ENCODE measurements at regions not wholly inside any gene's neighbourhood (a gene's known extent, or its start where the extent isn't known, plus 50 kb on each side); places are given as distances from the start of the nearest gene placed in this dataset.

DNA sequence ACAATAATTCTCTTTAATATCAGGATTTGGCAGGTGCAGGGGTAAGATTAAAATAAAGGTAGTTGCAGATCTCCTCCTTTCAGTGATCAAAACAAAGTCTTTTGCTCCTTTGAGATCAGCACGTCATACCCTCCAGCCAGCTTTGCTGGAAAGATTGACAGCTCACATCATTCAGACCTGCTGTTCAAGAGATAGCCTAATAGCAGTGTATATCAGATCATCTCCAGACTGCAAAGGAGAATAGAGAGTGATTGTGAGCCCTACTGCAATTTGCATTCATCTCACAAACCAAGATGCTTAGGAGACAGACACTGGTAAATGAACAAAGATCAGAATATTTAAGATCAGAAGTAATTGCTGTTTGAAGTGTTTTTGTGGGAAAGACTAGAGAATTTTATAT lies 135.8 kb upstream of the DSEL start:
- DNase-seq (ENCODE audit: low spot score), result no peak

DNA sequence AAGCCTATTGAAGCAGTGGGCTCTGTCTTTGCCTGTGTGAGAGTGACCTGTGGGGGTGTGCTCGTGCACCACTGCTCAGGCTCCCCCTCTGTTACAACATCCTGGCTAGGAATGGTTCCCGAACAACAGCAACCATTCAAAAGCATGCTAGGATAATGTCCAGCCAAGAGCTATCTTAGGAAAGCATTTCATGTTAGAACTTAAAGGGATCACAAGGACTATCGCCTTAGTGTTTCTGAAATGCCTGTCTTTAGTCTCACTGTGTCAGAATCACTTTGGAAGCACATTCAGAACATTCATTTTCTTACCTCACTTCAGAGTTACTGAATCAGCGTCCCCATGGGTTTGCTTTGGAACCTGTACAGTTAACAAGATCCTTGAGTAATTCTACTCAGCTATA lies 134.9 kb upstream of the DSEL start:
- no peak for DNase-seq (ENCODE audit: low spot score)

- DNase-seq (ENCODE audit: low spot score), result no peak
These were observed 134.3 kb upstream of the DSEL start for GRCh38 chr18:67650686-67651385.

- no peak for DNase-seq (ENCODE audit: low spot score)
These were observed 130.4 kb upstream of the DSEL start for GRCh38 chr18:67646890-67647289.

DNA sequence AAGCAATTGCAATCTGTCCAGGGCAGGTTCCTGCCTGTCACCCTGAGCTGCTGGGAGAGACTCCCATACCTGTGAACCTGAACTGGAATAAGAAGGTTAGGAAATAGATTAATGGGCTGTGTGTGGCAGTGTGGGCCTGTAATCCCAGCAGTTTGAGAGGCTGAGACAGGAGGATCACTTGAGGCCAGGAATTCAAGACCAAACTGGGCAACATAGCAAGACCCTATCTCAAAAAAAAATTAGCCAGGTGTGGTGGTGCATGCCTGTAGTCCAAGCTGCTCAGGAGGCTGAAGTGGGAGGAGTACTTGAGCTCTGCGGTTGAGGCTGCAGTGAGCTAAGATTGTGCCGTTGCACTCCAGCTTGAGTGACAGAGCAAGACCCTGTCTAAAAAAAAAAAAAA lies 127.7 kb upstream of the DSEL start:
- no peak for DNase-seq (ENCODE audit: low spot score)

DNA sequence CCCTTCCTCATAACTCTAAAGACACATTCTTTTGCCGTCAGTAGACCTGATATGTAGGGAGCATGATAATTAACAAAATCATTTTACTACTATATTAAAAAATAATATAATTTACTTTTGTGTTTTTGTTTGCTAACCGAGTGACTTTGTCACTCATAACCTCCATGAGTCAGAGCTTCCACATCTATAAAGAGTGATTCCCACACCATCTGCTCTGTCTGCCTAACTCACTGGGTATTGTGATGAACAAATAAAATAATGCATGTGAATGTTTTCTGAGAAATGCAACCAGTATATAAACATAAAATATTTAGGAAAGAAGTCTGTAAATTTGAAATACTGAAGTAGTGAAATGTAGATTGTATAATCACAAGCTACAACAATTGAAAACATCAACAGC lies 123.4 kb upstream of the DSEL start:
- DNase-seq (ENCODE audit: low spot score), result no peak

- no peak for DNase-seq (ENCODE audit: low spot score)
These were observed 120.3 kb upstream of the DSEL start for GRCh38 chr18:67636597-67637385.

DNA sequence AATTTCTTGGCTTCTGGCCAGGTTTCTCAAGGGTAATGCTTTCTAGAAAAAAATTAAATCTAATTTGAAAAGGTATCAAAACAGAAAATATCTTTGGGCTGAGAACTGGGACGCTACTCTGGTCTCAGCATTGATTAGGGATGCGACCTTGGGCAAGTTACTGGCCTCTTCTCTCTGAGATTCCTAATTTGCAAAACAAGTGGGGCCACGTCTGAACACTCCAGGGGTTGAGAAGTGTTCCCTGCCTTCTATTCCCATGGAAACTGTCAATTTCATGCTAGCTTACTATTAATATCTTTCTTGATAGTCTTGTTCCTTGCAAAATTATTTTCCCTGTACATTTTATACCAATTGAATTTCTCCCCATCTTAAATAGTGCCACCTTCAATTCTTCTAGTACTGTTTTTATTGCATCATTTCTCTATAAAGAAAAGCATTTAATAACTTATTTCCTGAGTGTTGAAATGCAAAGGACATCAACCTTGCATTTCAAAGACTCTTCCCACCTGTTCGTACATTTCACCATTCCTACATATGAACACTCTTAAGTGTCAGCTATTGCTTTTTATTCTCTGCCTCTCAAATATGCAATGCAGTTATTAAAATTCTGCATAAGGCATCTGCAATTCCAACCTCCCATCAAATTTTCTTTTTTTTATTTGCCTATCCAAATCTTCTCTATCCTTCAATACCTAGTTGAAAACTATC lies 118.3 kb upstream of the DSEL start:
- no peak for DNase-seq (ENCODE audit: low spot score)

GRCh38 chr18:67633939-67634338 lies 117.4 kb upstream of the DSEL start:
- DNase-seq (ENCODE audit: low spot score), result no peak

DNA sequence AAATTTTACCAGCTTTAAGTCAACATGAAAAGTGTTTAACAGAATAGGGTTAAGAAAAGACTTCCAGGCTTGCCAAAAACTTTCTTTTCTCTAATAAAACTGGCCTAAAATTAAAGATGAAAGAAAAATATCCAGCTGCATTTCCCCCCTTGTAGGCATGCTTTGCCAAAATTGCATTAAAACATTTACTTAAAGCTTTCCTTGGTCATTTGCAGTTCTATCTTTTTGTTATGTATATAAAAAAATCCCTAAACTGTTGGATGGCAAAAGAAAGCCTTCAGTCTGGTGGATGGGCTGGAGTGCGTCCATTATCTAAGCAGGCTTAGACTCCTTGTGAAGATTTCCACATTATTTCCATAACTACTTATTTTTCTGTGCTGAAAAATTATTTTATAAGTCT lies 105.4 kb upstream of the DSEL start:
- DNase-seq (ENCODE audit: low spot score), result no peak

DNA sequence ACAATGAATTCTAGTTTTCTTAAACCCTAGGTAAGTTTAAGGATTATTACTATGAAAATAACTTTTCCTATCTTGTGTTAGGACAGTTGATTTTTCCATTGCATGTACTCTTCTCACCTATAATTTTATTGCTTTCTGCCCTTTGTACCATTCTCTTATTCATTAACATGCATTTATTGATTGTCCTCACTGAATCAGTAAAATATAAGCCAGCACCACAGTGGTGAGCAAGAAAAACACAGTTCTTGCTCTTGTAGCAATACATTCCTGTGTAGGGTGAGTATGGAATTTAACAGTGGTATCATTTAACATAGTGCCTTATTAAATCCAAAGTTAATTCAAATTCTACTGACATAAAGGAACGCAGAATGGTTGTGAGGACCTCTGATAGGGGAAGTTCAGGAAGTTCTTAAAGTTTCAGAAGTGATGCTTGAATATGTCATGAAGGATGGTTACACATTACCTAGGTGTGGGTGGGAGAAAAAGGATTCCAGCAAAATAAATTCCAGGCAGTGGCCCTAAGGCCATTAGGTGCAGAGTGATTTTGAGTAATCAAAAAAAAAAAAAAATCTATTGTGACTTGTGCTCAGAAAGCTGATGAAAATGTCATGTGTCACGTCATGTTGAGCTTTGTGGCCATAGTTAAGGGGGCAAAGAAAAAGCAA lies 104.7 kb upstream of the DSEL start:
- DNase-seq (ENCODE audit: low spot score), result no peak

DNA sequence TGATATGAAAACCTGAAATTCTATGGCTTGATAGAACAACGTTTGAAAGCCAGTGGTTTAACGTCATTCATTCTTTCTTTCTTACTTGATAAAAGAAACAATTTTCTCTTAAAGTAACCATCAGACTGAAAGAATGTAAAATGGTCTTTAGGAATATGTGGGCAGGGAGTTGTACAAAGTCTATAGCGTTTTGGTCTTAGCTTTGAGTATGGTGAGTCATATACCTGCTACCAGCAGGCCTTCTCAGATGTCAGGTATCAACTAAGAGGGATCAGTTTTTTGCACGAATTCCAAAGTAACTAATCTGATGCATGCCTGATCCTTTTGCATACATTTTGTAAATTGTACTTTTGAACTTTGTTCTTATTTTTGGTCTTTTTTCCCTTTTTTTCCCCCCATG lies 101.5 kb upstream of the DSEL start:
- no peak for DNase-seq (ENCODE audit: low spot score)

GRCh38 chr18:67615876-67616275 lies 99.4 kb upstream of the DSEL start:
- DNase-seq (ENCODE audit: low spot score), result no peak

DNA sequence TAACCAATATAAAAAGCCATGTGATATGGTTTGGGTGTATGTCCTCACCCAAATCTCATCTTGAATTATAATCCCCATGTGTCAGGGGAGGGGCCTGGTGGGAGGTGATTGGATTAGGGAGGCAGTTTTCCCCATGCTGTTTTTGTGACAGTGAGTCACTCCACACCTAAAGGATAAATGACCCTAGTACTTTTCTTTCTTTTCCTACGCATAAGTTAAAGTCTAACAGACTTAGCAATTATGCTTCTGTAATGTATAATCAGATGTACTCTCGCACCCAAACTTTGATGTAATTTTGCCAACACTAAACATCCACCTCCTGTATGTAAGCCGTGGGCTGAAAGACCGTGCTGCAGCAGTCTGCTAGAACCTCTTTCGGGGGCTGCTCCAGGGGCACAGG lies 97.2 kb upstream of the DSEL start:
- DNase-seq (ENCODE audit: low spot score), result no peak

DNA sequence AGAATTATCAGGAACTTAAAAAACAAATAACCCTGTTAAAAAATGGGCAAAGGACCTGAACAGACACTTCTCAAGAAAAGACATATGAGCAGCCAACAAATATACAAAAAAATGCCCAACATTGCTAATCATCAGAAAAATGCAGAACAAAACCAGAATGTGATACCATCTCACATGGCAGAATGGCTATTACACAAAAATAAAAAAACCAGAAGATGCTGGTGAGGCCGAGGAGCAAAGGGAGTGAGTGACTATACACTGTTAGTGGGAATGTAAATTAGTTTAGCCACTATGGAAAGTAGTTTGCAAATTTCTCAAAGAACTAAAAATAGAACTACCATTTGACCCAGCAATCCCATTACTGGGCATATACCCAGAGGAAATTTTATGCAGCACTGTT lies 95.8 kb upstream of the DSEL start:
- DNase-seq (ENCODE audit: low spot score), result no peak

- no peak for DNase-seq (ENCODE audit: low spot score)
These were observed 92.2 kb upstream of the DSEL start for GRCh38 chr18:67608615-67609273.

DNA sequence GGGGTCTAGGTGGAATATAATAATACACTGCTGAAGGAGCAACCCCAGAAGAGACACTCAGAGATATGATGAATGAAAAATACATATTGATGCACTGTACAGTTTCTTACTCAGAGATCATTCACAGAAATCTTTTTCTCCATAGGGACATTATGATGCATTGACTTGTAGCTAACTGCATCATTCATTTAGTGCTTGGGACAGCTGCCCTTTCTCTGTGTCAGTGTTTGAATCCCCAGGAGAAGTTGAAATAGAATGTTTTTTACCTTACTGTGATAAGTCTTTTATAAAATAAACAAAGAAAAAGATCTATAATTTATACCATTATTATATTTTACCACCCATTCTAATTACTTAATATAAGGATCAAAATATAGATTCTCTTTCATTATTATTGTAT lies 91.7 kb upstream of the DSEL start:
- no peak for DNase-seq (ENCODE audit: low spot score)

- DNase-seq (ENCODE audit: low spot score), result no peak
These were observed 84.0 kb upstream of the DSEL start for GRCh38 chr18:67600181-67601180.

- no peak for DNase-seq (ENCODE audit: low spot score)
These were observed 82.8 kb upstream of the DSEL start for GRCh38 chr18:67599277-67599676.

- no peak for DNase-seq (ENCODE audit: low spot score)
These were observed 81.2 kb upstream of the DSEL start for GRCh38 chr18:67597759-67598158.

- DNase-seq (ENCODE audit: low spot score), result no peak
These were observed 79.5 kb upstream of the DSEL start for GRCh38 chr18:67596003-67596402.

Data from H4 (cell line).